RPMI7951 (cell line): ENCODE measurements at regions not wholly inside any gene's neighbourhood (a gene's known extent, or its start where the extent isn't known, plus 50 kb on each side); places are given as distances from the start of the nearest gene placed in this dataset.

Experiments used
- DNase-seq: peaks from one replicate; pipeline ENCODE4 v3.0.0-alpha.2; 2012; ENCODE audit warnings: low read depth

DNA sequence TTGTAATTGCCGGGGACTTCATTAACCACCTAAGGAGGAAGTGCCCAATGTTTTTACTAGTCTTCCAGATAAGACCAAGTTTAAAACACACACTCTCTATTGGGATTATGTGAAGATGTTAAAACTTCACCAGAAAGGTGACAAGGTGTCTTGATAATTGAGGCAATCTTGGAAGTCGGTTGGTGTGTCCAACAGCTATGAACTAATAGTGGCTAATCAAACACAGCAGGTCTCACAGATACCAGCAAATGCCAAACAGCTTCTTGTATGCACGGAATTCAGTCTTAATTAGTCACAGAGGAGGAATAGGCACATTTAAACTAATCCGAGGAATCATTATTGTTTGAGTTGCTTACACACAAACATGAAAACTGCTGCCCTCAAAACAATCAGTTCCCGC is 214.5 kb downstream of the SEC61B start:
- no peak for DNase-seq

DNA sequence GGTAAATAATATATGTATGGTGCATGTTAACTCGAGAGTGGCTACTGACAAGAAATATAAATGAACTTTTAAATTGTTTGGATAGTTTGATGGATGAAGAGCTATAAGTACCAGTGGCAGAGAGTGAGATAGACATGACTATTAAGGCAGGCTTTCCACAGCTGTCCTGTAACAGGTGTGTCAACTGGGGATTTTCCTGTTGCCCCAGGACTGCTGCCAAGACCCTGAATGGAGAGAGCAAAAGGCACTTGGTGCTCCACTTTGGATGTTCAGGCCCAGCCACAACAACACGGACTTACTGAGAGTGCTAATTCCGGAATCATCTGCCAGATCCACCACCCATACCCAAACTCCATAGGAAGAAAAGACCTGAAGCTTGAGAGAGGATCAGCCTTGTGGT is 215.1 kb downstream of the SEC61B start:
- no peak for DNase-seq

DNA sequence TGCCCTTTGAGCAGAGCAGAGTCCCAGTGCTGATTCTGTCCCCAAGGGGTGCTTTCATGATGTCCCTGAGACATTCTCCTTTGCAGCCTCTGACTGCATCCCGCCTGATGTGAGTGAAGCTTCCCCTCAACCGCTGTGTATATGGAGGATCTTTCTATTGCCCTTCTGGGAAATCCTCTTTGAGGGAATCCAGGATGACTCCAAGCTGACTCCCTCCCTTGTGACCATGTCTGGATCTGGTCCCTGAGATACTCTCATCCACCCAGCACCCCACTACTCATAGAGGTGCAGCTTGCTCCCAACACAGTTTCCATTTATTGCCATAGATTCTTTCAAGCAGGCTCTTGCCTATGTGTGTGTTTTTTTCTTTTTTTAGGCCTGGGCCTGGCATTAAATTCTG is 216.5 kb downstream of the SEC61B start:
- no peak for DNase-seq

DNA sequence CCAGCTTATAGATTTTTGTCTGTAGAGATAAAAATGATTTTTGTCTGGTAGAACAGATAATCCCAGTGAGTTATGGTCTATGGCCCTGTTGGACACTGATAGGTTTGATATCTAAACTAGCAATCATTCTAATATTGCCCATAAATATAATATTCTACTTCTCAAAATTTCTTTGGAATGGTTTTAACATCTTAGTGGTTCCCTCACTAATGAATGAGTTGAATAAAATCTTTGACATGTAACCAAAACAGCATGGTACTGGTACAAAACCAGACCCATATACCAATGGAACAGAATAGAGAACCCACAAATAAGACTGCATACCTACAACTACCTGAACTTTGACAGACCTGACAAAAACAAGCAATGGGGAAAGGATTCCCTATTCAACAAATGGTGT is 219.7 kb downstream of the SEC61B start:
- DNase-seq: no peak

DNA sequence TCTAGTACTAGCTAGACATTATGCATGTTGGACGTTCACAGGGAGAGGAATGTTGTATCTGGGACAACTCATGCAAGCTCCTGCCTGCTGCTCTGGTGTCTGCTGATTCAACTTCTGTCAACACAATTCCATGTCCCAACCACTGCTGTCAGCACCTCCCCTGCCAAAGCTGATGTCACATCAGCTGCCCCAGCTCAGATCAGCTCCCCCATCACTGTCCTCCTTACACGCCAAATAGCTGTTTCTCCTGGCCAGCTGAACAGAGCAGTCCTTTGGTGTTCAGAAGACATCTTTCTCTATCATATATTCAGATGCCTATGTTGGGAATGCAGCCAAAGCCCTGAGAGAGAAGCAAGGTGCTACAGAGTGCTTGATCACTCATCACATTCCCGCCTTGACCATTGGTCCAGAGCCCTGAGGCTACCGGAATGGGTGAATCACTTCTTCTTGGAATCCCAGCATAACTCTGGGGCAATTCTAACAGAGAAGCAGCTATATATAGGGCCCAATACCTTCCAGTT is 223.3 kb downstream of the SEC61B start:
- peak; percentile 96 for DNase-seq

DNA sequence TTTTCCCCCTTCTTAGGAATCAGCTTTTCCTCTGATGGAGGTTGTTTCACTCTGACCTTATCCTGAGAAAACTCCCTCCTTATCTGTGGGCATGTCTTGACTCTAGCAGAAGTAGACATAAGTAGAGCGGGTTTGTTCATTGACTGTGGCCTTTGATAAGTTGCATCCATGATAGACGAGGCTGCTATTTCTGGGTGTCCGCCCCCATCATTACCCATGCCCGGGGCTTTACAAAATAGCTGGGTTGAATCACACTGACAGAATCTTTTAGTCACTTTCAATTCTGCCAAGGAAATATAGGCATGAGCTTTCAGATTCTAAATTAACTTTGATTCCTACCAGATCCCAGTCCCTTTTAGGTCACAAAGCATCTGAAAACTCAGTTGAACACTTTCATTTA is 223.8 kb downstream of the SEC61B start:
- DNase-seq: peak; percentile 59

DNA sequence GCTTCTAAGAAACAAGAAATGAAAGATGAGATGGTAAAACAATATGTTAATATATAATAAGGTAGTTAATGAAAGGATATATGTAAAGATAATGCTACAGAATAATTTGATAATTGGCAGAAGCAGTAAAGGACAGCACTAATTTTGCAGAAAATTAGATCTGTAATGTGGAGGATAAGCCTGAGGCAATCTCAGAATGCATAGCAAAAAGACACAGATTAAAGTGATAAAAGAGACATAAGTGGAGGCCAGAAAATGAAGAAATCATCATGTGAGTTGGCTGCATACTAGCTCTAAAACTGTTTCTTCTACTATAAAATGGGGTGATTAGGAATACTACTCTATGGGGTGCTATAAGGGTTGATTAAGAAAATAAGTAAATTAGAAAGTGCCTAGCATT is 225.9 kb downstream of the SEC61B start:
- DNase-seq: no peak

DNA sequence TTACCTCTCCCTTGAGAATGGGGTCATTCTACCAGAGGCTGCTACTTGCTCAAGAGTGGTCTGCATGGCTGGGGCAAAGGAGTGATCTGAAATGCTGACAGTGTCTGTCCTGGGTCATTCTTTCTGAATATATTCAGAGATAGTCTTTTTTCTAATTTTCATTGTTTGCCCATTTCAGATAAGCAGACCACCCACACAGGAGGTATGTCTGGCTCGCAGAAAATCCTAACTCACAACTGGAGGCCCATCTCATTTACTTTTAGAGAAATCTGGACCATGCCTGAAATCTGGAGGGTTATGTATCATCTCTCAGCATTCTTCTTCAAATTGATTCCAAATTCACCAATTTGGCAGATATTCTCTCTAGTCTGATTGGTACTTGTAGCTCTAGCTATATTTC is 227.6 kb downstream of the SEC61B start:
- DNase-seq: no peak

DNA sequence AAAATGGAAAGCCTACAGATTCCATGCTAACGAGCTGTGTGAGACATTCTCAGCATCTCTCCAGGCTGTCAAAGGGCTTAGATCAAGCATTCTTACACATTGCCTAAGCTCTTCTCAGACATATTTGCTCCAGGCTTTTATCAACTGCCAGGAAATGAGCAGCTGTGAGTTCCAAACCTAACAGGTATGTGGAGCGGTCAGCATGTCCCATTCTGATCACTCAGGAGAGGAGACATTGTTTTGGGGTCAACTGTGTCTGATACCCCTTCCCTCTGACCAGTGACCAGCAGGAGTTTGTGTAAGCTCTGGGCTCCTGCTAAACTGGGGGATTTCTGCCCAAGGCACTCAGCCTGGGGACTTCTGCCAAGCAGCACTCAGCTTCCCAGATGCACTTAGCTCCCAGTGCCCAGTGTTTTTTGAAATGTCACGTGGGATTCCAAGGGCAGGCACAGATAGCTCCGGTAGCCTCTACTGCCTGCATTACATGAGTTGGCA is 229.1 kb downstream of the SEC61B start:
- DNase-seq: no peak

DNA sequence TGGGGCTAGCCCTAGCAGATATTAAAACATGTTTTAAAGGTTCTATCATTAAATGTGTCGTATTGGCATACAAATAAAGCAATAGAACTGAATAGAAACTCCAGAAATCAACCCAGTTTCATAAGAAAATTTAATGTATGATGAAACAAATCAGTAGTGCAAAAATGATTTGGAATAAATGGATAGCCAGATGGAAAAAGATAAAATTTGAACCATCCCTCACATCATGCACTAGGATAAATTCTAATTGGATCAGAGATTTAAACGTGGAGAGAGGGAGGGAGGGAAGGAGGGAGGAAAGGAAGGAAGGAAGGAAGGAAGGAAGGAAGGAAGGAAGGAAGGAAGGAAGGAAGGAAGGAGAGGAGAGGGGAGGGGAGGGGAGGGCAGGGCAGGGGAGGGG is 235.3 kb downstream of the SEC61B start:
- DNase-seq: no peak

DNA sequence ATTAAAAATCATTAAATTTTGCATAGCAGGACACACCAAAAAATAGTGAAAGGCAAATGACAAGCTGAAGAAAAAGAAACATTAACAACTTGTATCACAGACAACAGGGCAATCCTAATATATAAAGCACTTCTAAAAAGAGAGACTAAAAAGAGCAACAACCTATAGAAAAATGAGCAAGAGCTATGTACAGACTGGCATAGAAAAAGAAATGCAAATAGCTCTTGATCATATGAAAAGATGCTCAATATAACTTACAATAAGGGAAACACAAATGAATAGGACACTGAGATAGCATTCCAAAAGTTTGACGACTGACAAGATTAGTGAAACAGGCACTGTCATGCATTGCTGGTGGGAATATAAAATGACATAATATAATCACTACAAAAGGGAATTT is 235.9 kb downstream of the SEC61B start:
- DNase-seq: no peak

DNA sequence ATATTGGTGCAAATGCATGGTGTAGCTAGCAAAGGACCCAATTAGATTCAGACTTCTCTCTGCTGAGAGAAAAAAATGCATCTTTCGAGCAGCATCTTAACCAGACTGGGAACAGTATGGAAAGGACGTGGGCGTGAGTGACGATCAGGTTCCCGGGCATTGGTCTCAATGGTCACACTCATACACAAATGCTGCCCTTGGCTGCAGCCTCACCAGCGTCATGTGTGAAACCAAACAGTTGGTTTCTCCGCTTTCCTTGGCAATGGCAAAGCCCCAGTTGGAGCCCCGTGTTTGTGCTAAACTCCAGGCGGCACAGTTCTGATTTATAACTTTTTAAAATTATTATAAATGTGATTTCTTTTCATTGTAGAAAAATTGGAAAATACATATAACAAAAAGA is 237.8 kb downstream of the SEC61B start:
- DNase-seq: no peak

DNA sequence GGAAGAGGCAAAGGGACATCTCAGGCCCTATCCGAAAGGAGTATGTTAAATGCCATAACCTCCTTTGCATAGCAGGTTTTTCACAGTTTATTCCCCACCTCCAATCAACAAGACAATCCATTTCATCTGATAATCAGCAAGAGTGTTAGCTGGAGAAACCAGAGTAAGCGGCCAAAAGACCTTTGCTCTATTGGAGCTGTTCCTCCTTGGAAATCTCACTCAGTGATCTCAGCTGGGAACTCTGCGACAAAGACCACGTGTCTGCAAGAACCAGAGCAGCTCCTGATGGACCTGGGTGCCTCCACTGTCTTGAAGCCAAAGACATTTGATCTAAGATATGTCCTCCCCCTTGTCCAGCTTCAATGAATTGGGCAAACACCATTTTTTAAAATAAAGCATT is 241.0 kb downstream of the SEC61B start:
- DNase-seq: no peak

DNA sequence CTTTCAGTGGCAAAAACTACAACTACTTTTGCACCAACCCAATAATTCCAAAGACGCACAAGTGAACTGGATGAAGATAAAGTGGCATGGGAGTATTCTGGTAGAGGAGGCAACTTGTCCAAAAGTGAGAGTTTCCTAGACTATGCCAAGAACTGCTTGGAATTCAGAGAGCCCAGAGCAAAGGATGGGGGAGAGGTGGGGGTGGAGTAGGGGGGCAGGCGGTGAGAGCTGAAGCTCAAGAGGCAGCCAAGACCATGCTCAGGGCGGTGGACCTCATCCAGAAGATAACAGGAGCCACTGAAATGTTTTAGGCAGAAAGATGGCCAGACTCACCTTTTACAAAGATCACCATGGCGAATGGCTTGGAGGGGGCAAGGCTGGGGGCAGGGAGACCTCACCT is 242.5 kb downstream of the SEC61B start:
- DNase-seq: no peak

DNA sequence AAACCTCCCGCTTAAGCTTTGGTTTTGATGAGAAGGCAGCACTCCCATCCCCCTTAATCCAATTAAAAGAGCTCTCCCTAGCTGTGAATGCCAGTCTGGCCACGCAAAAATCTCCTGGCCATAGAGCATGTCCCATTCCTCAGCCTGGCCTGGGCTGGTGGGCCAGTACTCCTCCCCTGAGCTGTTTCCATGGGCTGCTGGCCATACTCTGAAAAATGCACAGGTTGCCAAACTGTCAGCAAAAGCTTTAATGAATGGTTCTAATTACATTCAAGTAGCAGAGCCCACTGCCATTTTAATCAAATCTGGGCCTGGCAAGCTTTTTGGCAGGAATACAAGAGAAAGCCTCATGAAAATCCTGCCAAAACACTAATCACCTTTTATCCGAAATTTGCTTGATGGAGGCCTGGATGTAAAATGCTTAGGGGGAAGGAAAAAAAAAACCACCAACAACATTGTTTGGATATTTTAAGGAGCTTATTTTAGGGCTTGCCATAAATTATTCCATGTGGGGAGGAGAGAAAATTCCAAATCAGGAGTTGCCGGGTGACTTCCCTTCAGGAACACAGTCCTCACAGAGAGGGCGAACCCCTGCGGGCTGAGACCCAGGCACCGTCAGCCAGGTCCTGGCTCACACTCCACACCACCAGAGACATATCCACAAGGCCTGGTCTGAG is 243.3 kb downstream of the SEC61B start:
- DNase-seq: peak; percentile 46

DNA sequence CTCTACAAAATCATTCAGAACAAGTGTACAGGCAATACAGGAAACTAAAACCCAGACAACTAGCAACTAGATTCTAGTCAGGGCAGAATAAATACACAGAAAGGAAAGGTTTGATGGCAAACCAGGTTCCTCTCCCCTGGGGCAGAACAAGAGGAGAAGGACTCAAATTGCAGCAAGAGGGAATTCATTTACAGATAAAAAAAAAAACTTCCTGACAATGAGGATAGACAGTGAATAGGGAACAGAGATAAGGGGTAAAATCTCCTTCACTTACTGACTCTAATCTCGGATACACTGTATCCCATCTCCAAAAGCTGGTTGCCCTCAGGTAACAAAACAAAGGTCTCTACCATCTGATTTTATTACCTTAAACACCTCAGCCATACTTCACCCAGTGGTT is 244.0 kb downstream of the SEC61B start:
- no peak for DNase-seq

DNA sequence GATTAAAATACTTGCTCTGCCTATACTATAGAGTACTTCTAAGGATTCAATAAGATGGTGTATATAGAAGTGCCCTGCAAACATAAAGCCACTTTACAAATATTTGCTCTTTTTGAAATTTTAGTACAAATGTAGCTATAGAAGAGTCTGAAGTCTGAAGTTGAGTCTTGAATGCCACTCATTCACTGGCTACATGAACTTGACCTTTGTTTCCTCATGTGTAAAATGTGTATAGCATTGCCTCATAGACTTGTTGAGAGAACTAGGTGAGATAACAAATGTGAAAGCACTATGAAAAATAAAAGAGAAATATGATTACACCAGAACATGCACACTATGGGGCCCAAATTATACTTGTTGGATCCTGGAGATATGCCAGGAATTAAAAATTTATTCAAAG is 244.7 kb downstream of the SEC61B start:
- no peak for DNase-seq

DNA sequence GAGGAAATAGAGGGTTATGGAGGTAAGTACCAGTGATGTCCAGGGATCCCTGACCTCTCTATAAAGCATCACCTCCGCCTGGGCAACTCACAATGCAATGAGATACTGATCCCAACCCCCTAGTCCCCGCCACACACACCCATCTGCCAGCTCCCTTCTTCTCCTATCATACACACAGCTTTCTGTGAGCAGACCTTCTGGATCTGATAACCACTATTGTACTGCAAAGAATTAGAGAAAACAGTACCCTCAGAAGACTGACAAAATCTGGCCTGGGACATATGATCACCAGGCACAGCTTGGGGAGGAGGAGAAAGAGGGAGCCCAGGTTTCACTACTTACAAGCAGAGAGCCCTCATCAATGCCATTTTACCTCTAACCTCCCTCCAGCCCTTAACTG is 249.0 kb downstream of the SEC61B start:
- DNase-seq: no peak

DNA sequence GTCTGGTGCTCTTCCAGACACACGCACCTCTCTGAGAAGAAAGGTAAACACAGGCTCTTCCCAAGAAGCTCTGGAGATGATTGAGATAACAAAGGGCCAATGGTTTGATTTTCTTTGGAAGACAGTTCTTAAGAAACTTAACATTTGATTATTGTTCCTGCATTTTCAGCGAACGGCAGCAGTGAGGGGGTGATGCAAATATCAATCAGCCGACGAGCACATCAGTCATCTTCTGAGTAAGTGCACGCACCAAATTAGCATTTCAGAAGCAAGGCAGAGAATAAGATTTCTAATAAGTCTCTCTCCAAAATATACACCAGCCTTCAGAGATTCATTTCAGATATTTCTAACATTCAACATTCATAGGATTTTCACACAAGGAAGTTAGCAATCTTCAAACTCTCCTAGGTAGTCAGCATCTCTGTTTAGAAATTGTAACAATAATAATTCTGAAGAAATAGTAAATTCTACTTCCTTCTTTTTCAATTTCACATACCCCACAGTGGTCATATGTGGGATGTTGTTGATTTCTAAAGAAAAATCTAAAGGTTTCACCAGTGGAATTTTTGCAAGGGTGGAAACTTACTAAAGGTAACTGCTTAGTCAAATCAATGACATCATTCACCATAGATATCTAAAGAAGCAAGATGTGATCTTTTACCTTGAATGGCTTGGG is 250.3 kb downstream of the SEC61B start:
- DNase-seq: no peak

DNA sequence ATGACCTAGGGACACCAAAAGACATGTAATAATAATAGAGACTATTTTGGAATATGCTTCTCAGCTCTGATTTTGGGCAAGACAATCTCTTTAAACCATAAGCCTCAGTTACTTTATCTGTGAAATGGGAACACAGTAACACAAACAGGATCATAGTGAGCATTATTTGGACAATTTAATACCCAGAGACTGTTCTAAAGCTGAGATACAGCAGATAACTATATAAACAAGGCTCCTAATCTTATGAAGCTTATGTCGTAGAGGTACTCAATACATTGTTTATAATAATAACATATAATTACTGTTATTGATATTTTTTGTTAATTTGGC is 250.8 kb downstream of the SEC61B start:
- no peak for DNase-seq

DNA sequence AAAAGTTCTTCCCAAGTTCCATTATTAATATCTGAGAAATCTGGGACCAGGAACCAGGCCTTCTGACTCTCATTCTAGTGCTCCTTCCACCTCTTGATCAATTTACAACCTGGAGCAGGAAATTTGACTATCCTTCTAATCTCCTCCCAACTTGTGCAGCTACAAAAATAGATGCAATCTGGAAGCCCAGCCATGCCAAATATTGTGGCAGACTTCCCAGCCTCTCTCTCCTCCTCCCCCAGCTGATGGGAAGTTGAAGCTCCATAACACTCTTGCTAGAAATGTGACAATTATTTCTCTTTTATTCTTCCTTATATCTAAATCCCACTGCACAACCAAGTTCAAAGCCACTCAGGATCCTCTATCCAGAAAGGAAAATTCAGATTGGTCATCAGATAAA is 252.1 kb downstream of the SEC61B start:
- DNase-seq: no peak

DNA sequence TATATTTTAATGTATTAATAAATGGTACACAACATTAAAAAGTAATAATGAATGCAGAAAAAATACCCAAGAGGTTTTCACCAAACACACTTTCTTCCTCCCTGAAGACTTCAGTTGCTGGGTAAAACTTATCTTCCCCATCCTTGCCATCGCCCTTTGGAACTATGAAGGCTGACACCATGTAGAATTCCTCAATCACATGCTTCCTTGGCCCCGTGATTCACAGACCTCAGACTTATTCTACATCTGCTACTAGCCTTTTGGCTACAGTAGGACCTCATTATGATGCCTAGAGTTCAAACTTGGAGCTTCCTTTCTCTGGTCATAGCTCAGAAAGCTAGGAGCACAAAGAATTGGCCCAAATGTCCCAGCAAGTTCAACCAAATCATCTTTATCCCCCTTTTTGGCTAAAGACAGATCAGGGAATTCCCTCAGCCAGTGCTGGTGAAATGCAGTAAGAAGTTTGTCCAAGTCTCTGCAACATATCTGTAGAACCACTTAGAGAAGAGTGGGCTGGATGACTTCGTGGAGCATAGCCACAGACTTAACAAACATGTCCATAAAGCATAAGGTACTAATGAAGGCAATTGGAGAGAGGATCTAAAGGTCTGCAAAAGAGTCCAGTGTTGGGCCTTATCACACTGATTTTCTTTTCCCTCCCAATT is 253.5 kb downstream of the SEC61B start:
- no peak for DNase-seq

DNA sequence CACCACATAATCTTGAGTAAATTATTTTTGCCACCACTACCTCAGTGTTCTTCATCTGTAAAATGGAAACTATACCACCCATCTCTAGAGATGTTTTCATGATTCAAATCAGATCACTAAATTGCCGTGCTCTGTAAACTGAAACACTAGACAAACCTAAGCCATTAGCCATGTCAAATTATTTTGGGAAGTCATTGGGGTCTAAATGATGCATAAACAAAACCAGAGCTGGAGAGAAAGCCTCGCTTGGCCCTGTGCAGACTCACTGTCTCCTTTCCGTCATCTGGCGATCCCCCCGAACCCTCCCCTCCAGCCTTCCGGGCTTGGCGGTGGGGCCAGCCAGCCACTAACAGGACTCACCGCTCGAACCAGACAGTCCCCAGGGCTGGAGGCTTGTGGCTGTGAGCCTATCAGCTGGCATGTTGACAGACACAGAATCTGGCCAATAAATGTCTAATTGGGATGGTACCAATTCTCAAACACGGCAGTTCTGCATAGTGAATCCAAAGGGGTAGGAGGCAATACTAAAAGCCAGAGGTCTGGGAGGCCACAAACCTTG is 256.5 kb downstream of the SEC61B start:
- DNase-seq: no peak
